Tibial nerve (tissue), 4 donors: ENCODE measurements at regions not wholly inside any gene's neighbourhood (a gene's known extent, or its start where the extent isn't known, plus 50 kb on each side); places are given as distances from the start of the nearest gene placed in this dataset.

ENCODE experiments used
- EP300 ChIP-seq, 2 donors: sonication (generic); formaldehyde crosslinking; IDR thresholded peaks; one replicate each; pipeline ENCODE4 v1.6.1; 2017; ENCODE audit warnings: antibody characterized with exemption in 2 of 2, mild to moderate bottlenecking in 1 of 2
- POLR2A ChIP-seq, 2 donors: fragments of 450-650 bp; IDR thresholded peaks; one replicate each; pipeline ENCODE4 v1.6.1; 2017; ENCODE audit warnings: antibody characterized with exemption in 2 of 2, mild to moderate bottlenecking in 2 of 2, moderate library complexity in 2 of 2
- TF ChIP-seq, protein P1 (sequence below), 5 experiments: fragments of 200-600 bp in 3 of 5; fragments of 450-650 bp in 2 of 5; sonication (generic) in 3 of 5; IDR thresholded peaks; one replicate each; pipeline ENCODE4 v1.5.1; 2016 to 2019; ENCODE audit warnings: antibody characterized with exemption in 5 of 5, mild to moderate bottlenecking in 3 of 5, moderate library complexity in 2 of 5

DNA sequence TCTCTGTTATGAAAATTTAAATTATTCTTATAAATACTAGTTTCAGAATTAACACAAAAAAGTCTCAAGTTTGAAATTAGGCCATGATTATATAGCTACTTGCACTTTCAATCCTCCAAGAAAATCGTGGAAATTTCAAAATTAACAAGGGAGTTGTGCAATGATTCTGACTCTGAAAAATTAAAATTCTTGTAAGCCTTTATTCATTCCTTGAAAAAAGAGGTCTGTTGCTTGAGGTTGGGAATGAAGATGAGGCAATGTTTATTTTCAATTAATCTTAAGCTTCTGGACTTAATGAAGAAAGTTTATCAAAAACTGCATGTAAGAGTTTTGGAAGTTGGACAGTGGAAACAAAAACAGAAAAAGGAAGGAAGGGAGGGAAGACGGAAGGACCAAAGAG lies 128.2 kb upstream of the FIBIN start:
- TF ChIP-seq, protein P1, sequence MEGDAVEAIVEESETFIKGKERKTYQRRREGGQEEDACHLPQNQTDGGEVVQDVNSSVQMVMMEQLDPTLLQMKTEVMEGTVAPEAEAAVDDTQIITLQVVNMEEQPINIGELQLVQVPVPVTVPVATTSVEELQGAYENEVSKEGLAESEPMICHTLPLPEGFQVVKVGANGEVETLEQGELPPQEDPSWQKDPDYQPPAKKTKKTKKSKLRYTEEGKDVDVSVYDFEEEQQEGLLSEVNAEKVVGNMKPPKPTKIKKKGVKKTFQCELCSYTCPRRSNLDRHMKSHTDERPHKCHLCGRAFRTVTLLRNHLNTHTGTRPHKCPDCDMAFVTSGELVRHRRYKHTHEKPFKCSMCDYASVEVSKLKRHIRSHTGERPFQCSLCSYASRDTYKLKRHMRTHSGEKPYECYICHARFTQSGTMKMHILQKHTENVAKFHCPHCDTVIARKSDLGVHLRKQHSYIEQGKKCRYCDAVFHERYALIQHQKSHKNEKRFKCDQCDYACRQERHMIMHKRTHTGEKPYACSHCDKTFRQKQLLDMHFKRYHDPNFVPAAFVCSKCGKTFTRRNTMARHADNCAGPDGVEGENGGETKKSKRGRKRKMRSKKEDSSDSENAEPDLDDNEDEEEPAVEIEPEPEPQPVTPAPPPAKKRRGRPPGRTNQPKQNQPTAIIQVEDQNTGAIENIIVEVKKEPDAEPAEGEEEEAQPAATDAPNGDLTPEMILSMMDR (IDR thresholded peaks at IDR 0.05), result no peak
- TF ChIP-seq POLR2A (IDR thresholded peaks at IDR 0.05) (no peak), EP300 (IDR thresholded peaks at IDR 0.05) (peak in 1 of 2 donors; percentile 18)
